A673 (cell line): ENCODE measurements at regions not wholly inside any gene's neighbourhood (a gene's known extent, or its start where the extent isn't known, plus 50 kb on each side); places are given as distances from the start of the nearest gene placed in this dataset.

Experiments used
- BruUV-seq: library from RNA; stranded (reverse); fragments of 400-500 nt; replicated peaks from 2 replicates; lab custom pipeline; 2021; lab: Mats Ljungman, UMichigan
- CTCF ChIA-PET: fragments of 300-600 bp; sonication (Branson Sonifier 250); formaldehyde crosslinking; loops from one replicate; lab custom pipeline; 2022; ENCODE audit warnings: antibody characterized with exemption; lab: Charles Lee
- POLR2A ChIA-PET: fragments of 300-600 bp; sonication (Branson Sonifier 250); formaldehyde crosslinking; loops from one replicate; lab custom pipeline; 2022; ENCODE audit warnings: antibody characterized with exemption; ENCODE audit not compliant: low non-redundant PET; lab: Charles Lee
- DNase-seq: peaks from one replicate; pipeline ENCODE4 v3.0.0-alpha.2; 2015; ENCODE audit warnings: low spot score
- H3K27ac ChIP-seq: fragments of 200-600 bp; sonication (generic); 2 replicates; pipeline ENCODE4 v1.5.1; 2016; ENCODE audit warnings: mixed run types, low read depth, mild to moderate bottlenecking, mixed read lengths, antibody characterized with exemption, low read length; ENCODE audit not compliant: poor library complexity, severe bottlenecking
- H3K27me3 ChIP-seq: fragments of 200-600 bp; sonication (generic); replicated peaks from 2 replicates; pipeline ENCODE4 v1.6.1; 2017; ENCODE audit warnings: mixed run types, low read depth, mild to moderate bottlenecking, mixed read lengths, antibody characterized with exemption, low read length; ENCODE audit not compliant: insufficient read depth, poor library complexity
- H3K36me3 ChIP-seq: fragments of 200-600 bp; sonication (generic); 2 replicates; pipeline ENCODE4 v1.6.1; 2016; ENCODE audit warnings: mixed run types, mild to moderate bottlenecking, mixed read lengths, antibody characterized with exemption, low read length; ENCODE audit not compliant: insufficient read depth, poor library complexity, severe bottlenecking
- H3K4me1 ChIP-seq: fragments of 200-600 bp; sonication (generic); 2 replicates; pipeline ENCODE4 v1.6.1; 2017; ENCODE audit warnings: mixed run types, mild to moderate bottlenecking, mixed read lengths, antibody characterized with exemption, low read length; ENCODE audit not compliant: insufficient read depth, poor library complexity, severe bottlenecking
- H3K4me3 ChIP-seq: fragments of 200-600 bp; sonication (generic); 2 replicates; pipeline ENCODE4 v1.5.1; 2016; ENCODE audit warnings: low read depth, mixed run types, mild to moderate bottlenecking, mixed read lengths, low read length; ENCODE audit not compliant: poor library complexity, severe bottlenecking
- H3K9me3 ChIP-seq: fragments of 200-600 bp; sonication (generic); 2 replicates; pipeline ENCODE4 v1.6.1; 2016; ENCODE audit warnings: mixed run types, low read depth, mild to moderate bottlenecking, mixed read lengths, antibody characterized with exemption, low read length; ENCODE audit not compliant: poor library complexity, severe bottlenecking
- EZH2 ChIP-seq: fragments of 200-600 bp; sonication (generic); IDR thresholded peaks from 2 replicates; pipeline ENCODE4 v1.6.1; 2017; ENCODE audit warnings: borderline replicate concordance, low read depth, mild to moderate bottlenecking, mixed read lengths, antibody characterized with exemption, low read length; ENCODE audit not compliant: poor library complexity, severe bottlenecking
- intact Hi-C: fragments of 100-400 bp; cut with micrococcal nuclease; formaldehyde crosslinking; loops from one replicate; pipeline ENCODE4 v1.10.0; 2022; ENCODE audit not compliant: unreplicated experiment
- TF ChIP-seq, protein P1 (sequence below): fragments of 300-800, 200-600 bp; sonication (generic); conservative IDR thresholded peaks from 2 replicates; pipeline ENCODE4 v1.5.1; 2017; ENCODE audit warnings: low read depth, mild to moderate bottlenecking, antibody characterized with exemption, low read length, moderate library complexity, mixed read lengths

DNA sequence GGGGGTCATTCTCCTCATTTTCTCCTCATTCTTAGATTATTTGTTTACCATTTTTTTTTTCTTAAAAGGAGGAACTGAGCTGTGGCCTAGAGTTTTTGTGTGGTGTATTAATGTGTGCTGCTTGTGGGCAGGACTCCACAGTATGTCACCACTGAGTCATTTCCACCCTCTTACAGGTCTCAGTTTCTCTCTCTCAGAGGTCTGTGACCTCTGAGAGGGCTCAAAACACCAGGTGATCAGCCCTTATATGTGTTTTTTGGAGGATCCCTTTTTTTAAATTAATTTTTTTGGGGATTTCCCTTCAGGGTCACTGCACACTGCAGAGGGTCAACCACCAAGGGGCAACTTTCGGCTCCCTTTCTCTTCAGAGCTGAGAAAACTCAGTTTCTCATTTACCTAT lies 166.4 kb downstream of the SUCNR1 start:
- TF ChIP-seq, protein P1, sequence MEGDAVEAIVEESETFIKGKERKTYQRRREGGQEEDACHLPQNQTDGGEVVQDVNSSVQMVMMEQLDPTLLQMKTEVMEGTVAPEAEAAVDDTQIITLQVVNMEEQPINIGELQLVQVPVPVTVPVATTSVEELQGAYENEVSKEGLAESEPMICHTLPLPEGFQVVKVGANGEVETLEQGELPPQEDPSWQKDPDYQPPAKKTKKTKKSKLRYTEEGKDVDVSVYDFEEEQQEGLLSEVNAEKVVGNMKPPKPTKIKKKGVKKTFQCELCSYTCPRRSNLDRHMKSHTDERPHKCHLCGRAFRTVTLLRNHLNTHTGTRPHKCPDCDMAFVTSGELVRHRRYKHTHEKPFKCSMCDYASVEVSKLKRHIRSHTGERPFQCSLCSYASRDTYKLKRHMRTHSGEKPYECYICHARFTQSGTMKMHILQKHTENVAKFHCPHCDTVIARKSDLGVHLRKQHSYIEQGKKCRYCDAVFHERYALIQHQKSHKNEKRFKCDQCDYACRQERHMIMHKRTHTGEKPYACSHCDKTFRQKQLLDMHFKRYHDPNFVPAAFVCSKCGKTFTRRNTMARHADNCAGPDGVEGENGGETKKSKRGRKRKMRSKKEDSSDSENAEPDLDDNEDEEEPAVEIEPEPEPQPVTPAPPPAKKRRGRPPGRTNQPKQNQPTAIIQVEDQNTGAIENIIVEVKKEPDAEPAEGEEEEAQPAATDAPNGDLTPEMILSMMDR = no peak
- no peak for TF ChIP-seq EZH2
- no peaks in the 10 kb centered on the region for H3K36me3 ChIP-seq
- no peak overlapping the region for H3K27ac ChIP-seq
- H3K9me3 ChIP-seq = peaks cover 33% of the 10 kb centered on the region
- H3K27me3 ChIP-seq = no peaks in the 10 kb centered on the region
- no peak for DNase-seq
- no TSS peak for BruUV-seq
- H3K4me1 ChIP-seq = no peaks in the 10 kb centered on the region
- POLR2A ChIA-PET = interaction anchor here (0.7 kb wide), 1 partner anchor 39 kb away, joined by 3 read pairs; no protein-coding TSS in a partner anchor
- H3K4me3 ChIP-seq = no peak overlapping the region
- CTCF ChIA-PET = no interaction called here
- intact Hi-C loops = no loop called here

DNA sequence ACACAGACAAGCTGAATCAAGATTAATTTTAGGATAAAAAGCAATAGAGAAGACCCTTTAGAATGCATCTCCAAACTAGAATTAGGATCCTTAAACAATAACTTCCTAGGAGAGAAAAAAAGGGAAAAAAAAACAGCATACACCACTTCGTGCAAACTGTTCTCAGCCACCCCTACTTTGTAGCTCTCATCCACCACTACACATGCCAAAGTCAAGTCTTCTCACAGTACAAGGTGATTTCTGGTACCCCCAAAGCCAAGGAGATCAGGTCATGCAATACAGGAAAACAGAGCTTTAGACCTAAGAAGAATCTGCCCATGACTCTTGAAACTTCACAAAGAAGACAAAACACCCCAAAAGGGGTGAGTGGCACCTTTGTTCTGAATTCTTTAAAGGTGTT lies 166.9 kb downstream of the SUCNR1 start:
- Histone ChIP-seq H3K27ac (no peak overlapping the region), H3K4me3 (no peak overlapping the region), H3K27me3 (no peaks in the 10 kb centered on the region), H3K36me3 (no peaks in the 10 kb centered on the region), H3K9me3 (peaks cover 33% of the 10 kb centered on the region), H3K4me1 (no peaks in the 10 kb centered on the region)
- no TSS peak for BruUV-seq
- POLR2A ChIA-PET = interaction anchor here (0.7 kb wide), 1 partner anchor 39 kb away, joined by 3 read pairs; no protein-coding TSS in a partner anchor
- CTCF ChIA-PET = no interaction called here
- TF ChIP-seq EZH2 = no peak
- TF ChIP-seq, protein P1 = no peak
- intact Hi-C loops = no loop called here
- no peak for DNase-seq

DNA sequence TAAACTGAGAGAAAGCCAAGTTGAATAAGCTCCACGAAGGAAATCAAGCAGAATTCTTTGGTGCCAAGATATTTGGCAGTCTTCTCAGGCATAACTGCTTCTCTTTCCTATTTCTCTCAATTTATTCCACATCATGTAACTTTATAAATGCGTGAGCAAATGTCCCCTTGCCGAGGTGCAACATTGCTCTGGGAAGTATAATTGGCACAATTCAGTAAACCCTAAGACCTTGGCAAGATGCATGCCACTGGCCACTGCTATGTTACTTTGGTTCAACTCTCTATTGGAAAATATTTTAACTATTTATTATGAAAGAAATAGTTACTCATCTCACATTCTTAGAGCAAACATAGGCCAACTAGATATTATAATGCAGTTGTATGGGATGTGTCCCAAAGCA lies 170.2 kb downstream of the SUCNR1 start:
- TF ChIP-seq, protein P1 = no peak
- TF ChIP-seq EZH2 = no peak
- ChIA-PET POLR2A (interaction anchor here (0.6 kb wide), 1 partner anchor 195 kb away, joined by 3 read pairs; no protein-coding TSS in a partner anchor), CTCF (no interaction called here)
- Histone ChIP-seq H3K4me1 (no peaks in the 10 kb centered on the region), H3K9me3 (peaks cover 2% of the 10 kb centered on the region), H3K27ac (no peak overlapping the region), H3K27me3 (no peaks in the 10 kb centered on the region), H3K4me3 (no peak overlapping the region), H3K36me3 (no peaks in the 10 kb centered on the region)
- DNase-seq = no peak
- intact Hi-C loops = no loop called here
- no TSS peak for BruUV-seq
